Hepatocyte (in vitro differentiated cells): ENCODE measurements at regions not wholly inside any gene's neighbourhood (a gene's known extent, or its start where the extent isn't known, plus 50 kb on each side); places are given as distances from the start of the nearest gene placed in this dataset.

ENCODE experiments used
- CTCF ChIP-seq: fragments of 200-600 bp; sonication (generic); IDR thresholded peaks from 2 replicates; pipeline ENCODE4 v1.5.1; 2016; ENCODE audit warnings: antibody characterized with exemption, mild to moderate bottlenecking; ENCODE audit not compliant: poor library complexity
- EZH2phosphoT487 ChIP-seq: fragments of 200-600 bp; sonication (generic); IDR thresholded peaks from one replicate; pipeline ENCODE4 v1.6.1; 2018; ENCODE audit warnings: antibody characterized with exemption, mild to moderate bottlenecking, low read depth, moderate library complexity; ENCODE audit not compliant: unreplicated experiment, severe bottlenecking

GRCh38 chr19:27770095-27770494, 1442.9 kb downstream of the UQCRFS1 start:
- TF ChIP-seq CTCF (no peak), EZH2phosphoT487 (no peak)
